ENCODE measurements at regions not wholly inside any gene's neighbourhood (a gene's known extent, or its start where the extent isn't known, plus 50 kb on each side); places are given as distances from the start of the nearest gene placed in this dataset.
"Not testable (repeated sequence)": the region's sequence is repeated elsewhere in the genome, so short reads cannot be mapped to it uniquely, and the experiment has no call there.

GRCh38 chr1:183739082-183739481 lies 65.8 kb upstream of the RGL1 start:
- Histone ChIP-seq H3K4me3 (no peak overlapping the region), H3K36me3 (no peaks in the 10 kb centered on the region), H3K9me3 (peaks cover 0 to 5% (median 0%) of the 10 kb centered on the region in 4 donors), H3K4me1 (peaks cover 0 to 17% (median 11%) of the 10 kb centered on the region in 4 donors), H3K27ac (no peak overlapping the region), H3K27me3 (no peaks in the 10 kb centered on the region)
- WGBS, 2 donors: 94 to 96% methylated on average over 2 of the region's 2 CpGs
- TF ChIP-seq POLR2A (IDR thresholded peaks at IDR 0.05): no peak
- no peak for TF ChIP-seq EP300 (IDR thresholded peaks at IDR 0.05)
- no peak for TF ChIP-seq CTCF (IDR thresholded peaks at IDR 0.05)
- TF ChIP-seq POLR2AphosphoS5 (IDR thresholded peaks at IDR 0.05): no peak
- ATAC-seq (ENCODE audit: low FRiP score in 2 of 2) (peak in 1 of 2 donors; percentile 22), DNase-seq (no peak)

GRCh38 chr1:183737916-183738315 lies 67.0 kb upstream of the RGL1 start:
- 92 to 94% methylated on average over 7 of the region's 7 CpGs for WGBS, 2 donors
- not testable (repeated sequence) for H3K9me3 ChIP-seq; H3K27ac ChIP-seq; H3K36me3 ChIP-seq; ATAC-seq (ENCODE audit: low FRiP score in 2 of 2); DNase-seq; H3K4me3 ChIP-seq; H3K27me3 ChIP-seq
- H3K4me1 ChIP-seq: peaks cover 0 to 19% (median 11%) of the 10 kb centered on the region in 4 donors

GRCh38 chr1:183736343-183736742 lies 68.6 kb upstream of the RGL1 start:
- ATAC-seq (ENCODE audit: low FRiP score in 2 of 2): no peak
- no peak for TF ChIP-seq POLR2AphosphoS5 (IDR thresholded peaks at IDR 0.05)
- TF ChIP-seq CTCF (IDR thresholded peaks at IDR 0.05): no peak
- TF ChIP-seq POLR2A (IDR thresholded peaks at IDR 0.05): no peak
- H3K27ac ChIP-seq: no peak overlapping the region
- no peak for DNase-seq
- H3K4me1 ChIP-seq: peaks cover 0 to 19% (median 11%) of the 10 kb centered on the region in 4 donors
- no peaks in the 10 kb centered on the region for H3K9me3 ChIP-seq
- no peak overlapping the region for H3K4me3 ChIP-seq
- no peaks in the 10 kb centered on the region for H3K27me3 ChIP-seq
- no peaks in the 10 kb centered on the region for H3K36me3 ChIP-seq

GRCh38 chr1:183735069-183735860 lies 69.7 kb upstream of the RGL1 start:
- DNase-seq (no peak), ATAC-seq (ENCODE audit: low FRiP score in 2 of 2) (peak in 1 of 2 donors; percentile 30)
- Histone ChIP-seq H3K27ac (peak overlapping the region in 1 of 4 donors; percentile 12), H3K9me3 (no peaks in the 10 kb centered on the region), H3K4me1 (peaks cover 0 to 19% (median 9%) of the 10 kb centered on the region in 4 donors), H3K4me3 (no peak overlapping the region), H3K36me3 (no peaks in the 10 kb centered on the region), H3K27me3 (no peaks in the 10 kb centered on the region)
- 43 to 57% methylated on average over 1 of the region's 1 CpG for WGBS, 2 donors
- TF ChIP-seq EP300 (IDR thresholded peaks at IDR 0.05) (no peak), CTCF (IDR thresholded peaks at IDR 0.05) (no peak), POLR2AphosphoS5 (IDR thresholded peaks at IDR 0.05) (no peak), POLR2A (IDR thresholded peaks at IDR 0.05) (no peak)

GRCh38 chr1:183734543-183735036 lies 70.3 kb upstream of the RGL1 start:
- peaks cover 0 to 19% (median 9%) of the 10 kb centered on the region in 4 donors for H3K4me1 ChIP-seq
- ATAC-seq (ENCODE audit: low FRiP score in 2 of 2): peak in 1 of 2 donors; percentile 82
- no peaks in the 10 kb centered on the region for H3K36me3 ChIP-seq
- no peak overlapping the region for H3K4me3 ChIP-seq
- H3K27ac ChIP-seq: peak overlapping the region in 1 of 4 donors; percentile 12
- no peaks in the 10 kb centered on the region for H3K9me3 ChIP-seq
- TF ChIP-seq EP300 (IDR thresholded peaks at IDR 0.05) (no peak), CTCF (IDR thresholded peaks at IDR 0.05) (no peak), POLR2AphosphoS5 (IDR thresholded peaks at IDR 0.05) (no peak), POLR2A (IDR thresholded peaks at IDR 0.05) (no peak)
- H3K27me3 ChIP-seq: no peaks in the 10 kb centered on the region
- peak in 1 of 2 donors; percentile 27 for DNase-seq
- WGBS, 2 donors: 35 to 38% methylated on average over 5 of the region's 5 CpGs
